Neural progenitor cell (in vitro differentiated cells): ENCODE measurements at regions not wholly inside any gene's neighbourhood (a gene's known extent, or its start where the extent isn't known, plus 50 kb on each side); places are given as distances from the start of the nearest gene placed in this dataset.

ENCODE experiments used
- EZH2 ChIP-seq: fragments of 200-600 bp; sonication (generic); IDR thresholded peaks from 2 replicates; pipeline ENCODE4 v1.6.1; 2017; ENCODE audit warnings: antibody characterized with exemption, mild to moderate bottlenecking, moderate library complexity
- EZH2phosphoT487 ChIP-seq: fragments of 200-600 bp; sonication (generic); IDR thresholded peaks from 2 replicates; pipeline ENCODE4 v1.6.1; 2017; ENCODE audit warnings: antibody characterized with exemption
- TF ChIP-seq, protein P1 (sequence below): fragments of 200-600 bp; sonication (generic); IDR thresholded peaks from 2 replicates; pipeline ENCODE4 v1.5.1; 2017; ENCODE audit warnings: antibody characterized with exemption, mild to moderate bottlenecking

- TF ChIP-seq, protein P1, sequence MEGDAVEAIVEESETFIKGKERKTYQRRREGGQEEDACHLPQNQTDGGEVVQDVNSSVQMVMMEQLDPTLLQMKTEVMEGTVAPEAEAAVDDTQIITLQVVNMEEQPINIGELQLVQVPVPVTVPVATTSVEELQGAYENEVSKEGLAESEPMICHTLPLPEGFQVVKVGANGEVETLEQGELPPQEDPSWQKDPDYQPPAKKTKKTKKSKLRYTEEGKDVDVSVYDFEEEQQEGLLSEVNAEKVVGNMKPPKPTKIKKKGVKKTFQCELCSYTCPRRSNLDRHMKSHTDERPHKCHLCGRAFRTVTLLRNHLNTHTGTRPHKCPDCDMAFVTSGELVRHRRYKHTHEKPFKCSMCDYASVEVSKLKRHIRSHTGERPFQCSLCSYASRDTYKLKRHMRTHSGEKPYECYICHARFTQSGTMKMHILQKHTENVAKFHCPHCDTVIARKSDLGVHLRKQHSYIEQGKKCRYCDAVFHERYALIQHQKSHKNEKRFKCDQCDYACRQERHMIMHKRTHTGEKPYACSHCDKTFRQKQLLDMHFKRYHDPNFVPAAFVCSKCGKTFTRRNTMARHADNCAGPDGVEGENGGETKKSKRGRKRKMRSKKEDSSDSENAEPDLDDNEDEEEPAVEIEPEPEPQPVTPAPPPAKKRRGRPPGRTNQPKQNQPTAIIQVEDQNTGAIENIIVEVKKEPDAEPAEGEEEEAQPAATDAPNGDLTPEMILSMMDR, result peak; percentile 71
- TF ChIP-seq EZH2 (no peak), EZH2phosphoT487 (no peak)
Observed at GRCh38 chr17:6894206-6894528, 62.6 kb upstream of the TEKT1 start.
